H9 (cell line): ENCODE measurements at regions not wholly inside any gene's neighbourhood (a gene's known extent, or its start where the extent isn't known, plus 50 kb on each side); places are given as distances from the start of the nearest gene placed in this dataset.

Experiments
- DNase-seq: peaks from one replicate; pipeline ENCODE4 v3.0.0-alpha.2; 2017
- H2AFZ ChIP-seq: one replicate; pipeline ENCODE4 v1.6.1; 2013; ENCODE audit warnings: mild to moderate bottlenecking, low read length, control low read depth, moderate library complexity
- H2AK5ac ChIP-seq: 2 replicates; pipeline ENCODE4 v1.6.1; 2013; ENCODE audit warnings: low read length, control low read depth, mixed read lengths; ENCODE audit not compliant: insufficient read length
- H2BK120ac ChIP-seq: one replicate; pipeline ENCODE4 v1.6.1; 2013; ENCODE audit warnings: low read depth, mild to moderate bottlenecking, low read length, control low read depth, inconsistent platforms; ENCODE audit not compliant: poor library complexity, severe bottlenecking
- H2BK12ac ChIP-seq: 2 replicates; pipeline ENCODE4 v1.6.1; 2013; ENCODE audit warnings: low read length, control low read depth, mixed read lengths, low read depth; ENCODE audit not compliant: insufficient read length
- H2BK15ac ChIP-seq: 2 replicates; pipeline ENCODE4 v1.6.1; 2013; ENCODE audit warnings: low read depth, low read length, control low read depth
- H2BK20ac ChIP-seq: one replicate; pipeline ENCODE4 v1.6.1; 2013; ENCODE audit warnings: low read depth, mild to moderate bottlenecking, low read length, control low read depth, inconsistent platforms; ENCODE audit not compliant: poor library complexity, severe bottlenecking
- H2BK5ac ChIP-seq: 2 replicates; pipeline ENCODE4 v1.6.1; 2013; ENCODE audit warnings: low read length, control low read depth, mixed read lengths; ENCODE audit not compliant: insufficient read length
- H3K14ac ChIP-seq: 2 replicates; pipeline ENCODE4 v1.6.1; 2013; ENCODE audit warnings: low read length, control low read depth; ENCODE audit not compliant: insufficient read depth
- H3K18ac ChIP-seq: 2 replicates; pipeline ENCODE4 v1.6.1; 2013; ENCODE audit warnings: low read depth, mild to moderate bottlenecking, mixed read lengths, low read length, control low read depth; ENCODE audit not compliant: insufficient read length
- H3K23ac ChIP-seq: 2 replicates; pipeline ENCODE4 v1.6.1; 2013; ENCODE audit warnings: low read length, control low read depth, mixed read lengths, low read depth; ENCODE audit not compliant: insufficient read length
- H3K23me2 ChIP-seq: 2 replicates; pipeline ENCODE4 v1.6.1; 2013; ENCODE audit warnings: low read depth, mild to moderate bottlenecking, mixed read lengths, low read length, control low read depth; ENCODE audit not compliant: insufficient read length, poor library complexity, severe bottlenecking
- H3K27ac ChIP-seq: 2 replicates; pipeline ENCODE4 v1.5.1; 2013; ENCODE audit warnings: low read length, control low read depth, mixed read lengths, low read depth; ENCODE audit not compliant: insufficient read length
- H3K27me3 ChIP-seq: 2 replicates; pipeline ENCODE4 v1.6.1; 2013; ENCODE audit warnings: low read length, control low read depth, inconsistent platforms; ENCODE audit not compliant: insufficient read depth
- H3K4ac ChIP-seq: 2 replicates; pipeline ENCODE4 v1.6.1; 2013; ENCODE audit warnings: low read depth, mild to moderate bottlenecking, control low read depth, inconsistent platforms, low read length, moderate library complexity
- H3K4me1 ChIP-seq: 2 replicates; pipeline ENCODE4 v1.6.1; 2013; ENCODE audit warnings: low read length, control low read depth, inconsistent platforms; ENCODE audit not compliant: insufficient read depth
- H3K4me2 ChIP-seq: 2 replicates; pipeline ENCODE4 v1.6.1; 2013; ENCODE audit warnings: low read length, control low read depth, mixed read lengths; ENCODE audit not compliant: insufficient read length, insufficient read depth
- H3K56ac ChIP-seq: 2 replicates; pipeline ENCODE4 v1.6.1; 2013; ENCODE audit warnings: low read depth, mild to moderate bottlenecking, mixed read lengths, low read length, control low read depth; ENCODE audit not compliant: insufficient read length
- H3K79me1 ChIP-seq: 2 replicates; pipeline ENCODE4 v1.6.1; 2013; ENCODE audit warnings: low read depth, mild to moderate bottlenecking, moderate library complexity, low read length, control low read depth, inconsistent platforms; ENCODE audit not compliant: insufficient read depth, poor library complexity, severe bottlenecking
- H3K79me2 ChIP-seq: 2 replicates; pipeline ENCODE4 v1.6.1; 2013; ENCODE audit warnings: low read length, control low read depth, inconsistent platforms; ENCODE audit not compliant: insufficient read depth
- H3K9ac ChIP-seq: 2 replicates; pipeline ENCODE4 v1.6.1; 2013; ENCODE audit warnings: low read length, control low read depth, mixed read lengths; ENCODE audit not compliant: insufficient read length; ENCODE audit errors: extremely low read depth
- H3K9me3 ChIP-seq: one replicate; pipeline ENCODE4 v1.6.1; 2013; ENCODE audit warnings: low read depth, low read length, inconsistent platforms; ENCODE audit not compliant: control insufficient read depth
- H3T11ph ChIP-seq: one replicate; pipeline ENCODE4 v1.6.1; 2013; ENCODE audit warnings: mild to moderate bottlenecking, low read length, control low read depth, inconsistent platforms
- H4K20me1 ChIP-seq: one replicate; pipeline ENCODE4 v1.6.1; 2013; ENCODE audit not compliant: control insufficient read depth, insufficient read length, insufficient read depth
- H4K5ac ChIP-seq: 2 replicates; pipeline ENCODE4 v1.6.1; 2013; ENCODE audit warnings: low read depth, mild to moderate bottlenecking, mixed read lengths, low read length, control low read depth; ENCODE audit not compliant: insufficient read length
- H4K8ac ChIP-seq: replicated peaks from 2 replicates; pipeline ENCODE4 v1.6.1; 2013; ENCODE audit warnings: low read length, control low read depth, mixed read lengths, low read depth; ENCODE audit not compliant: insufficient read length
- H4K91ac ChIP-seq: 2 replicates; pipeline ENCODE4 v1.6.1; 2013; ENCODE audit warnings: low read depth, mild to moderate bottlenecking, moderate library complexity, mixed read lengths, low read length, control low read depth; ENCODE audit not compliant: insufficient read length
- H3K27ac Mint-ChIP-seq, 3 experiments: 2 replicates in 2 of 3; 3 replicates in 1 of 3; pipeline ENCODE4 v1.8.0; 2020 to 2021; ENCODE audit warnings: mixed read lengths in 3 of 3, mild to moderate bottlenecking in 1 of 3, moderate library complexity in 1 of 3
- H3K27me3 Mint-ChIP-seq: 2 replicates; pipeline ENCODE4 v1.8.0; 2021; ENCODE audit warnings: low read depth, mild to moderate bottlenecking, moderate library complexity, mixed read lengths
- H3K36me3 Mint-ChIP-seq, 3 experiments: 2 replicates in 2 of 3; 3 replicates in 1 of 3; pipeline ENCODE4 v1.8.0; 2020 to 2021; ENCODE audit warnings: low read depth in 3 of 3, mixed read lengths in 3 of 3; ENCODE audit not compliant: insufficient read depth in 1 of 3
- H3K4me1 Mint-ChIP-seq, 2 experiments: 2 replicates each; pipeline ENCODE4 v1.8.0; 2020; ENCODE audit warnings: mixed read lengths in 2 of 2
- H3K4me3 Mint-ChIP-seq, 2 experiments: 2 replicates in 1 of 2; 3 replicates in 1 of 2; pipeline ENCODE4 v1.8.0; 2020 to 2021; ENCODE audit warnings: mild to moderate bottlenecking in 2 of 2, mixed read lengths in 2 of 2, moderate library complexity in 1 of 2
- H3K9me3 Mint-ChIP-seq, 2 experiments: 2 replicates in 1 of 2; 3 replicates in 1 of 2; pipeline ENCODE4 v1.8.0; 2020; ENCODE audit warnings: mild to moderate bottlenecking in 2 of 2, mixed read lengths in 2 of 2, moderate library complexity in 1 of 2
- WGBS: extraction: QIAGEN DNeasy Blood & Tissue Kit; methylation state at CpG from one replicate; pipeline ENCODE4 v1.1.7; 2013; ENCODE audit warnings: missing lambda C conversion rate, low lambda C conversion rate, mixed read lengths; ENCODE audit not compliant: insufficient read length; ENCODE audit errors: extremely low coverage; 5-methylcytosine and 5-hydroxymethylcytosine counted together
- TF ChIP-seq, protein P1 (sequence below): fragments of 200-600 bp; sonication (generic); conservative IDR thresholded peaks from 3 replicates; pipeline ENCODE4 v1.8.0; 2021; ENCODE audit warnings: antibody characterized with exemption, mild to moderate bottlenecking

DNA sequence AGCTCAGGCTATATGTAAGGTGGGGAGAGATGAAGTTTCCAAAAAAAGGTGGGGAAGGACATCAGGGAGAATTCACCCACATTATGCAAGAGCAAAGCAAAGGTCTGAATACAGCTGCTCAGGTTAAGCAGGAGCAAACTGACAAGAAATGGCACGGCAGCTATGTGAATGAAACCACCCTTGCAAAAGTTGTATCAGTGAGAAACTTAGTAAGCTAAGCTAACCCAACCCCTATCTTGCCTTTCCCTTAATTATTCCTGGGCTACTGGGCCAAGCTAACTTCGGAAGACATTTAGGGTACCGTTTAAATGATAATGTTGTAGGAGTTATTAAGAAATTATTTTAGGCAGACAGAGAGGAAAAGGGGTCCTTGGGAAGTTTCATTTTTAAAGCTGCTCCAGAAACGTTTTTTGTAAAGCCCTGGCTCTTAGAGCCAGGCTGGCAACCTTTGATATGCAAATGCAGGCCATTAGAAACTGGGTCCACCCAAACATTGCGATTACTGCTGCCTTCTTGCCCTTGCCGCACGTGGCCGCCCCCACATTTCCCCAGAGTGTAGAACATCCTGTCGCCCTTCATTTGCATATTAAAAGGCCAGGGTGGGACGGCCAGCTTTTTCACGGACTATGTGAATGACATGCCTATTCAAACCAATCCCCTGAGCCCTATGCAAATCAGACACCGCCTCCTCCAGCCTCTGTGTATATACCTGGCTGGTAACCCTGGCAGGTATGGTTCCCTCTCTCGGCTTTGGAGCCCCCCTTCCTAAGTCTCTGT, 60.5 kb upstream of the SAMD5 start:
- no peaks in the 10 kb centered on the region; a peak in 1 of 7 replicates for H3K36me3 Mint-ChIP-seq
- peaks cover 48 to 49% of the 10 kb centered on the region in 2 experiments for H3K4me1 Mint-ChIP-seq
- peaks cover 38% of the 10 kb centered on the region for H3K27me3 Mint-ChIP-seq
- H3K27me3 ChIP-seq = no peaks in the 10 kb centered on the region; the same call in 1 of the 2 replicates
- H4K8ac ChIP-seq = no peak overlapping the region
- no peak overlapping the region for H3K27ac ChIP-seq
- peak overlapping the region; percentile 30 for H3K4me2 ChIP-seq
- H3K79me1 ChIP-seq = no peaks in the 10 kb centered on the region
- no peaks in the 10 kb centered on the region; a peak in 1 of 5 replicates for H3K9me3 Mint-ChIP-seq
- H2BK15ac ChIP-seq = no peak overlapping the region
- no peak overlapping the region for H4K5ac ChIP-seq
- no peaks in the 10 kb centered on the region for H3K79me2 ChIP-seq
- no peaks in the 10 kb centered on the region for H3K9me3 ChIP-seq
- peak overlapping the region; percentile 18 for H3K18ac ChIP-seq
- H3K4ac ChIP-seq = no peak overlapping the region
- H3T11ph ChIP-seq = no peak overlapping the region
- TF ChIP-seq, protein P1, sequence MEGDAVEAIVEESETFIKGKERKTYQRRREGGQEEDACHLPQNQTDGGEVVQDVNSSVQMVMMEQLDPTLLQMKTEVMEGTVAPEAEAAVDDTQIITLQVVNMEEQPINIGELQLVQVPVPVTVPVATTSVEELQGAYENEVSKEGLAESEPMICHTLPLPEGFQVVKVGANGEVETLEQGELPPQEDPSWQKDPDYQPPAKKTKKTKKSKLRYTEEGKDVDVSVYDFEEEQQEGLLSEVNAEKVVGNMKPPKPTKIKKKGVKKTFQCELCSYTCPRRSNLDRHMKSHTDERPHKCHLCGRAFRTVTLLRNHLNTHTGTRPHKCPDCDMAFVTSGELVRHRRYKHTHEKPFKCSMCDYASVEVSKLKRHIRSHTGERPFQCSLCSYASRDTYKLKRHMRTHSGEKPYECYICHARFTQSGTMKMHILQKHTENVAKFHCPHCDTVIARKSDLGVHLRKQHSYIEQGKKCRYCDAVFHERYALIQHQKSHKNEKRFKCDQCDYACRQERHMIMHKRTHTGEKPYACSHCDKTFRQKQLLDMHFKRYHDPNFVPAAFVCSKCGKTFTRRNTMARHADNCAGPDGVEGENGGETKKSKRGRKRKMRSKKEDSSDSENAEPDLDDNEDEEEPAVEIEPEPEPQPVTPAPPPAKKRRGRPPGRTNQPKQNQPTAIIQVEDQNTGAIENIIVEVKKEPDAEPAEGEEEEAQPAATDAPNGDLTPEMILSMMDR = no peak
- no peak overlapping the region for H2AK5ac ChIP-seq
- DNase-seq = peak; percentile 99
- no peak overlapping the region for H3K14ac ChIP-seq
- no peaks in the 10 kb centered on the region for H4K20me1 ChIP-seq
- no peak overlapping the region for H2AFZ ChIP-seq
- no CpG with 5 or more reads among the region's 13 CpGs for WGBS
- no peak overlapping the region for H2BK120ac ChIP-seq
- H2BK12ac ChIP-seq = no peak overlapping the region
- no peak overlapping the region for H3K9ac ChIP-seq
- H3K23ac ChIP-seq = no peak overlapping the region
- H3K4me1 ChIP-seq = peaks cover 19% of the 10 kb centered on the region
- peak overlapping the region; percentile 33 to 37; a peak in 3 of 5 replicates for H3K4me3 Mint-ChIP-seq
- H3K56ac ChIP-seq = no peak overlapping the region
- H4K91ac ChIP-seq = no peak overlapping the region
- no peaks in the 10 kb centered on the region for H3K23me2 ChIP-seq
- no peak overlapping the region for H2BK5ac ChIP-seq
- peak overlapping the region; percentile 52 to 81 (median 56) for H3K27ac Mint-ChIP-seq
- H2BK20ac ChIP-seq = no peak overlapping the region
